ENCODE measurements at regions not wholly inside any gene's neighbourhood (a gene's known extent, or its start where the extent isn't known, plus 50 kb on each side); places are given as distances from the start of the nearest gene placed in this dataset.
"Not testable (repeated sequence)": the region's sequence is repeated elsewhere in the genome, so short reads cannot be mapped to it uniquely, and the experiment has no call there.

DNA sequence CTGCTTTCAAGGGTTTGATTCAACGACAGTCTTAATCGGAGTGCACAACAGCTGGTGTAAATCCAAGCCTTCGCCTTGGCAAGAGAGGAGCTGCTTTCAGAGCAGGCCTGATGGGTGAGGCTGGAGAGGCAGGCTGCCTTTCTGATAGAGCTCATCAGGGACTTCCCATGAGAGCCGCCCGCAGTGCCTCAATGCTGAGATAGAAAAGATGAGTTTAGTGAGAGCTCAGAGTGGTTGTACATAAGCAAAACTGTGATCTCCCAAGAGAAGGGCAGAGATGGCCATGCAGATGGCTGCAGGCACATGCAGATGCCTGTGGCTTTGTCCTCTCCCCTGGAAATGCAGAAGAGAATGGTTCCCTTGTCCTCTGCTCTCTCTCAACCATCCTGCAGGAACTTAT, 122.1 kb downstream of the ARL4C start:
- DNase-seq (ENCODE audit: low read depth): no peak

DNA sequence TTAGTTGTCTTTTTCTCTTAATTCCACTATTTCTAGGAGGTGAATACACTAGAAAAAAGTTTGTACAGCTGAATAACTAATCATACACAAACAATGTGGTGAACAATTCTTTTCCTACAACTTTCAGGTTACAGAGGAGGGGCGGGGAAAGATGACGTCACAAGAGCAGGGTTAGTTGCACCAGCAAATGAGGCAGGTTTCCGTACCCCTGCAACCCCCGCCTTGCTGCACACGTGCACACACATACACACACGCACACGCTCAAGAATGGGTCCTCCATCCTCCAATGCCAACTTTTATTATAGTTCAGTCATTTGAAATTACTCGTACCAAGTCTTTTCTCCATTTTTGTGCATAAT, 122.8 kb downstream of the ARL4C start:
- no peak for DNase-seq (ENCODE audit: low read depth)

DNA sequence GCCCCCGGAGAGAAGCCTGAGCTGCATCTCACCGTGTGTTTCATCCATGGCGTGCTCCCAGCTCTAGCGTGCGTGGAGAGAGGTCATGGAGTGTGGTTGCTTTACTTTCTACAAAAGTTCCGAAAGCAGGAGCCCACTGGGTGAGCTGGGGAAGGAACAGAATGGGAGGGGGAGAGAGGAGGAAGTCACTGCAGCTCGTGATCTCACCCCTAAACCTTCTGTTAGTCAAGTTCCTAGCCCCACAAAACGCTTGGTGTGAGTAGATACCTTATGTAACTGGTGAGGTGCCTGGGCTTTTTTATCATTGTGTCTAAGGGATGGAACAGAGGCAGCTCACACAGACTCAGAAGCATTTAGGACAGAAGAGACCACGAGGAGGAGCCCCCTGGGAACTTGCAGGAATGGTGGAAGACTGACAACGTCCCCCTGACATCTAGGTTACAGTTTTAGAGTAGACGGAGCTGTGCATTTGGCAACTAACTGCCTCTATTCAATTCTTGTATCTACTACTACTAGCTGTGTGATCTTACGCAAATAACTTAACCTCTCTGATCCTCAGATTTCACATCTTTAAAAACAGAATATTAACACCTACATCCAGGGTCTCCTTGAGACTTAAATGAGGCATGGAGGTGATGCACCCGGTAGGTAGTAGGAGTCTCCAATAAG, 123.3 kb downstream of the ARL4C start:
- no peak for DNase-seq (ENCODE audit: low read depth)

DNA sequence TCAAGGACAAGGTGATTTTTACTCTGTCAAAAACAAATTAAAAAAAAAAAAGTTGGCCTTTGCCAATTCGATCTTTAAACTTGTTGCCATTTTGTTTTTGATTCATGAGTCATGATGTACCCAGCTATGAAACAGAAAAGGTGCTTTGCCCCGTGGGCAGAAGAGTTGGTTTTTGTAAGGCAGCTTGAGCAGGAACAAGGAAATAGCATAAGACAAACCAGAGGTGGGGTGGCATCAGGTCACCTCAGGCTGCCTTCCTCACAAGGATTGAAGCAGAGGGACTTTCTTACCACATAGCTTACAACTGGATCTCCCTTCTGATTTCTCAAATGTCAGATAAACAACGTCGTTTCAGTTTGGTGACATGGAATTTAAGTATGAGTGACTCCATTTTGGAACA, 123.8 kb downstream of the ARL4C start:
- DNase-seq (ENCODE audit: low read depth): no peak

DNA sequence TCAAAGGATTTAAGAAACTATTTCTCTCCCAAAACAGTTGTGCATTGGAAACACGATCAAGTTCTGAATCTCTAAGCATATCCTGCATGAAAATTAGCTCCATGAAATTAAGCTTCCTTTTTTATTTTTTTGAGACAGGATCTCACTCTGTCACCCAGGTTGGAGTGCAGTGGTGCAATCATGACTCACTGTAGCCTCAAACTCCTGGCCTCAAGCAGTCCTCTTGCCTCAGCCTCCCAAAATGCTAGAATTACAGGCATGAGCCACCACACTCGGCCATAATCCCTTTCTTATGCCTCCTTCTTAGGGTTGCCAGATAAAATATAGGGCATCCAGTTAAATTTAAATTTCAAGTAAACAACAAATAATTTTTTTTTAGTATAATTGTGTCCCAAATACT, 124.4 kb downstream of the ARL4C start:
- no peak for DNase-seq (ENCODE audit: low read depth)

DNA sequence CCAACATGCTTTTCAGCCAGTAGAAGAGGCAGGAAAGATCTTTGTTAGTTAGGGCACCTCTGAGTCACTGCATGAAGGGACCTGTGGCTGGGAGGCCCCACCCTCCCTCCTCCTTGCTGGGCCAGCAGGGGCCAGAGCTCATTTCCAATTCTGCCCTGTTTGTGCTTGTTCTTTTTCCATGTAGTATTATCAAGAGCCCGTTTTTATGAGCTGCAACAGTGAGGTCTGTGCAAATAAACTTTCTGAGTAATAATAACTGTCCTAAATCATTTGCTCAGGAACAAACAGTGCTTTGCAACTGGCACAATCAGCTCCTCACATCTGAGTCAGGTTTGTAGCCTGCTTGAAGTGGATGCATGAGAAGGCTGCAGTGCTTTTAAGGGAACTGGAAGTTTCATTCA, 128.0 kb downstream of the ARL4C start:
- DNase-seq (ENCODE audit: low read depth): no peak

DNA sequence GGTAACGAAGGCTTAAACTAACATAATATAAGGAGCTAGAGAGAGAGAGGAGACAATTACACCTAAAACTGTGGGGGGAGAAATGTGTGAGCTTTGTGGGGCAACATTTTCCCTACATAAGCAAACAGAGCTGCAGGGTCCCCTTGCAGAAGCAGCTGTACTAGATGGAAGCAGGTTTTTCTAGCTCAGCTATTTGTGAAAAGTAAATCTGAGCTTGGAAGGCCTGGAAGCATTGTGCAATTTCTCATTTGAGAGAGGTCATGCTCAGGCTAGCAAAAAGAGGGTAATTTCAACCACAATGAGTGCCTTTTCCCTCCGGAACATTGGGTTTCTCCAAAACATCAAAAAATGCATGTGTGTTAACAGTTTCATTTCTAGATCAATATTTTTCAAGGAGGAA, 130.0 kb downstream of the ARL4C start:
- peak; percentile 26 for DNase-seq (ENCODE audit: low read depth)

DNA sequence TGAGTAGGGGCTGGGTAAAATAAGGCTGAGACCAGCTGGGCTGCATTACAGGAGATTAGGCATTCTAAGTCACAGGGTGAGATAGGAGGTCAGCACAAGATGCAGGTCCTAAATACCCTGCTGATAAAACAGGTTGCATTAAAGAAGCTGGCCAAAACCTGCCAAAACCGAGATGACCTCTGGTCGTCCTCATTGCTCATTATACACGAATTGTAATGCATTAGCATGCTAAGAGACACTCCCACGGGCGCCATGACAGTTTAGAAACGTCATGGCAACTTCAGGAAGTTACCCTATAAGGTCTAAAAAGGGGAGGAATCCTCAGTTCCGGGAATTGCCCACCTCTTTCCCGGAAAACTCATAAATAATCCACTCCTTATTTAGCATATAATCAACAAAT, 132.2 kb downstream of the ARL4C start:
- no peak for DNase-seq (ENCODE audit: low read depth)

DNA sequence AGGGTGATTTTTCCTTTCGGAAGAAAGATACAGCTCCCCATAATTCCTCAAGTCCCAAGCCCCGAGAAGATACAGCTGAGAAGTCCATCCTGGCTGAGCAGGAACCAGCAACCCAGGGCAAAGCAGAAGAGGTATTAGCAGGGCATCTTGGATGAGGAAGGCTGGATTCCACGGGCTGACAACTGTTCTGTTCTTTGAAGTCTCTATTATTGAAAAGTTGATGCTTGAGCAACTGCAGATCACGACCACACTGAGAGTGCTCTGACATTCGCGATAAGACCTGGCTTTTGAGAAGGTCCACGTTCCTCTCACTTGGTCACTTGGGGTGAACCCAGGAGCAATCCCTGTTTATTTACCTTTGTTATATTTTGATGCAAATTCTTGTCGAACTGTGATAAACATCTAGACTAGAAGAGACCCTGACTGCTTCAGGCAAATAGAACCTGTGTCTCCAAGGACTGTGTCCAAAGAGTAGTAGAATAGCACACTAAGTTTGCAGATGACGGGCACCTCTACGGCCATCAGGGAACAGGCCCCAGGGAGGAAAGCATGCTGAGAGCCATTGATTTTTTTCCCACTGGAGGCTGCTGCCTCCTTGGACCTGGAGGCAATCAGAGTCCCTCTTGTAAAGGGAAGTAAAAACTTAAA, 133.1 kb downstream of the ARL4C start:
- DNase-seq (ENCODE audit: low read depth): no peak

DNA sequence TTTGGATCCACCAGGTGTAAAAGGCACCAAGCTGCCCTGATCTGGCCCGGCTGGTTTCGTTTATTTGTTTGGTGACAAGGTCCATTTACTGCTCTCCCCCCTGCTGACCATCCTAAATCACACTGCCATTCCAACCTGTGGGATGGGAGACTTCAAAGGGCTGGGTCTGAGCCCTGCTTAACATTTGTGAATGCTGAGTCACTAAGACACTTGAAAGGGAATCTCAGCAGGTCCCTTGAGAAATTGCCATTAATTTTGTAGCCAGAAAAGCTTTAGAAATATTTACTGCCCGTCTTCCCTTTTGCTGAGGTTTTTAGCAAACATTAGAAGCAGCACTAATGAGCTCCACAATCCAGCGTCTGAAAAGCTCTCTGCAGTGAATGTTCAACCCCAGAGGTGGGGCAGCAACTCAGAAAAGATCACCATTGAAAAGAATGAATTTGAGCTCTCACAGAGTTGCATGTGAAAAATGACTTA, 133.8 kb downstream of the ARL4C start:
- no peak for DNase-seq (ENCODE audit: low read depth)

DNA sequence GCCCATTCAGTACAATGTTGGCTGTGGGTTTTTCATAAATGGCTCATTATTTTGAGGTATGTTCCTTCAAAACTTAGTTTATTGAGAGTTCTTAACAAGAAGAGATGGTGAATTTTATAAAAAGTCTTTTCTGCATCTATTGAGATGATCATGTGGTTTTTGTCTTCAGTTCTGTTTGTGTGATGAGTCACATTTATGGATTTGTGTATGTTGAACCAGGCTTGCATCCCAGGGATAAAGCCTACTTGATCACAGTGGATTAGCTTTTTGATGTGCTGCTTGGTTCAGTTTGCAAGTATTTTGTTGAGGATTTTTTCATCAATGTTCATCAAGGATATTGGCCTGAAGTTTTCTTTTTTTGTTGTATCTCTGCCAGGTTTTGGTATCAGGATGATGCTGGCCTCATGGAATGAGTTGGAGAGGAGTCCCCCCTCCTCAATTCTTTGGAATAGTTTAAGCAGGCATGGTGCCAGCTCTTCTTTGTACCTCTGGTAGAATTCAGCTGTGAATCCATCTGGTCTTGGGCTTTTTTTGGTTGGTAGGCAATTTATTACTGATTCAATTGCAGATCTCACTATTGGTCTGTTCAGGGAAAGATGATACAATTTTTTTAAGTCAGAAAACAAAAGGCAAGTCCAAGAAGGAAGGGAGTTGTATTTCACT, 136.4 kb downstream of the ARL4C start:
- not testable (repeated sequence) for DNase-seq (ENCODE audit: low read depth)

DNA sequence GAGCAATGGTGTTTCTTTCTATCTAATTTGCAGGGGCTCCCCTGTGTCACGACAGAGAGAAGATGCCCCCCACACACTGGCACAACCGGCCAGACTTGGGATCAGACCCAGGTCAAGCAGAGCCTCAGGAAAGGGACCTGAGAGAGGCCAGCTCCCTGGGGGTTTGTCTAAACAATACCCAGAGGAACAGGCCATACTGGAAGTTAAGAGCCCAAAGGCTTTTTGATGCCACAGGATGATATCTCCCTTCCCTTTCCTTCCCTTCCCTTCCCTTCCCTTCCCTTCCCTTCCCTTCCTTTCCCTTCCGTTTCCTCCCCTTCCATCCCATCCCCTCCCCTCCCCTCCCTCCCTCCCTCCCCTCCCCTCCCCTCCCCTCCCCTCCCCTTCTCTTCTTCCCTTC, 139.2 kb downstream of the ARL4C start:
- no peak for DNase-seq (ENCODE audit: low read depth)

DNA sequence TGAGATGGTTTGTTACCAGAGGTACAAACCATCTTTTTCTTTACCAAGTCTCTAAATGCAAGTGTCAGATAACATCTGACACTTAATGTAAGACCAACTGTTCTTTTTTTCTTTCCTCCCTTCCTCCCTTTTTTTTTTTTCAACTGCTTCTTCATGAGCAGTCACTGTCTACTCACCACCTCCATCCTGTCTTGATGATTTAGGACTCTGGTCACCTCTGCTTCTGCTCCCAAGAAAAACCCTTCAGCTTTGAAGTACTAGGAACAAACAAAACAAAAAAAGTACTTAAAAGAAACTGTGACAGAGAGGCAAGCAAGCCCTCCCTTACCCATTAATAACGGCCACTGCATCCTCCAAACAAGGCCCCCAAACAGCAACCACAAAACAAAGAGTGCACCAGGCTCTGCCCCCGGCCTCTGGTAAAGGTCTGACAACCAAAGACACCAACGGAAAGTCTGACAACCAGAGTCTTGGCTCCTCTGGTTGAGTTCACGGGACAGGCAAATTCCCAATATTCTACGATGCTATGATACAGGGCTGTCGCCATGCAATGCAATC, 141.0 kb downstream of the ARL4C start:
- DNase-seq (ENCODE audit: low read depth): no peak

DNA sequence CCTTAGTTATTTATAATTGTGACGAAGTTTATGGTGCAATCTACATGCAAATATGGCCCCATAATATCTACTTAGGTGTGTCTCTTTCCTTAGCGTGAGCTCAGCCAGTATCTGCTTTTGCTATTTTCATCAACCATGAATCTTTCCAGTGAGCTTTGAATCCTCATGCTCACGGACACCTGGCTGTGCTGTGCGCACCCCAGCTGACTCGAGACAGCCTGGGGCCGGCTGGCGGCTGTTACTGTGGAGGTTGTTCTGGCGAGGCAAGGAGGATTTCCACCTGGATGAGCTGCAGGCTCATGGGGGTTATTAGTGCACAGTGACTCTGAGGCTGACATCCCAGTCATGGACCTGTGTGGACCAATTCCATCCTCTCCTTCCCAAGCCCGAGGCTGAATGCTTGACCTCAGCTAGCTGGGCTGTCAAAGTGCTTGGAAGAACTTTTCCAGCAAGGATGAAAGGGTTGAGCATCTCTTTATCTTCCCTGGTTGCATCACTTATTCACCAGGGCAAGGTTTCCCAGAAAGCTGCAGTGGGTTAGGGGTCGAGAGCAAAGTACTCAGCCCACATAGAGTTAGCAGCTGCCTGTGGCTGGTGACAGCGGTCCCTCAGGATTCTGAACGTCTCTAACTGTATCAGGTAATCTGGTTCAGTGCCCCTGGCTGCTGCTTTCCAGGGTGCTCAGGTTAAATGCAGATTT, 141.7 kb downstream of the ARL4C start:
- DNase-seq (ENCODE audit: low read depth): no peak

DNA sequence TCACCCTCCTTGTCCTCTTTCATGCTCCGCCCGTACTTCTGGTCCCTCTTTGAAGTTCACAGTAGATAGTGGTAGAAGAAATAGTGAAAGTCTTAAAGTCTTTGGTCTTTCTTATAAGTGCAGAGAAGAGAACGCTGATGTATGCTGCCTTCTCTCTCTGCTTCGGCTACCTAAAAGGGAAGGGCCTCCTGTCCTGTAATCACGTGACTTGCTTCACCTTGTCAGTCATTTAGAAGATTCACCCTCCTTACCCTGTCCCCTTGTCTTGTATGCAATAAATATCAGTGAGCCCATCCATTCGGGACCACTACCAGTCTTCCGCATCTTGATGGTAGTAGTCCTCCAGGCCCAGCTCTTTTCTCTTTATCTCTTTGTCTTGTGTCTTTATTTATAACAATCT, 144.6 kb downstream of the ARL4C start:
- no peak for DNase-seq (ENCODE audit: low read depth)

DNA sequence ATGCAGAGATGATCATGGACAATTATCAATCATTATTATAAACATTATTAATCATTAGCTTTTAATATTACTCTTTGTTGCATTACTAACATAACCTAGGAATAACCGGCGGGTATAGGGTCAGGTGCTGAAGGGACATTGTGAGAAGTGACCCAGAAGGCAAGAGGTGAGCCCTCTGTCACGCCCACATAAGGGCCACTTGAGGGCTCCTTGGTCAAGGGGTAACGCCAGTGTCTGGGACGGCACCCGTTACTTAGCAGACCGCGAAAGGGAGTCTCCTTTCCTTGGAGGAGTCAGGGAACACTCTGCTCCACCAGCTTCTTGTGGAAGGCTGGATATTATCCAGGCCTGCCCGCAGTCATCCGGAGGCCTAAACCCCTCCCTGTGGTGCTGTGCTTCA, 145.0 kb downstream of the ARL4C start:
- DNase-seq (ENCODE audit: low read depth): not testable (repeated sequence)

DNA sequence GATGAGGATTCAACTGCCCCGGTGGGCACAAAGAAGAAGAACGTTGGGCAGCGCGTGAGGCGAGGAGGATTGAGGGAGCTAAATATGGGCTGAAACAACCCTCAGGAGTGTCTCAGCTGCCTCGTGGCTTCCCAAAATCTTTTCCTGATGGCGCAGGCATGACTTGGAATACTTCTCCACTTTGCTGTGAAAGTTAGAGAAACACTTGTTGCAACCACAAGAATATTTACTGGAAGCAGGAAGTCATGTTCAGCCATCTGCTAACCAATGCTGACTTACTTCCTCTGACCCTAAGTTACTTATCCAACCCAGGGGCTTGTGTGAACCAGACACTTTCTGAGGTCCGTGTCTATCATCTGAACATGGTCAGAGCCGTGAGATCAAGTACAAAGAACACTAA, 148.8 kb downstream of the ARL4C start:
- DNase-seq (ENCODE audit: low read depth): no peak

DNA sequence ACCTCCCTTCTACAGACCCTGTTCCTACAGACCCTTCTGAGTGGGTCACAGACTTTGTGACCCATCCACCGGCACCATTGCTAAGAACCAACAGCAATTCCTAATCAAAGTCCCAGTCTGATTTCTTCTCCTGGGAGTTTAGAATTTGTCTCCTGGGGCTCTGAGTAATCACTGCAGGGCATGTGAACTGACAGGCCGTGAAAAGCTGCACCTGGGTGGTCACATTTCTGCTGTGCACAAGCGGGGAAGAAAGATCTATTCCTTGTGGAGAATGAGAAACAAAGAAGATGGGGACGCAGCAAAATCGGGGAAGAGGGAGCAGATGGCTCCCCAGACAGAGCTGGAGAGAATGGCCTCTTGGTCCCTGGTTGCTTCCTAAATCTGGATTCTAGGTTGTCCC, 151.0 kb downstream of the ARL4C start:
- no peak for DNase-seq (ENCODE audit: low read depth)

DNA sequence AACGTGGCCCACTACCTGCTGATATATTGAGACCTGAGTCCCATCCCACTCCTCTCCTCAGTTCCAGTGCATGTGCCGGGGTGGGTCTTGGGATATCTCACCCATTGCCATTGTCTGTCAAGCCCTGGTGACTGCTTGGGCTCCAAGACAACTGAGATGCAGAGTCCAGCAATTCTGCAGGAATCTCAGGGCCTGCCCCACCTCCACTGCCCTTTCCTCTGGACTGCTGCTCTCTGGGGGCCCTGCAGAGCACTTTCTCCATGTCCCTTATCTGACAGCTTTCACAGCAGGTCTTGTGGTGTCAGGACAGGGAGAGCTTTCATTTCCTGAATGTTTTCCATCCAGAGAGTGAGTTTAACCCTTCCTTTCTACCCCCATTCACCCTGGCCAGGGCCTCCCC, 152.9 kb downstream of the ARL4C start:
- no peak for DNase-seq (ENCODE audit: low read depth)

DNA sequence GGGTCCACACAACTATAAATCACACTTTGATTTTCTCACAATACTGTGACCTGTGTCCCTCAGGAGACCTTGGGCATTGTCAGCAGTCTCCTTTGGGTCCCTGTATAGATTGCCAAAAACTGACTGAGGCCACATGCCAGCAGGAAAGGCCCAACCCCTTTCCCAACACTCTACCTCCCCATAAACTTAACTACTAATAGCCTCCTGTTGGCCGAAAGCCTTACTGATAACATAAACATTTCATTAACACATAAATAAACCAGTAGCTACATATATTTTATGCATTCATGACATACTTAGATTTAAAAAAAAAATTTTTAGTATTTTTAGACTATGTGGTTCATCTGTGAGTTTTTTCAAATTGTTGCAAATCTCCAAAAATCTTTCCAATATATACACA, 153.5 kb downstream of the ARL4C start:
- DNase-seq (ENCODE audit: low read depth): no peak

DNA sequence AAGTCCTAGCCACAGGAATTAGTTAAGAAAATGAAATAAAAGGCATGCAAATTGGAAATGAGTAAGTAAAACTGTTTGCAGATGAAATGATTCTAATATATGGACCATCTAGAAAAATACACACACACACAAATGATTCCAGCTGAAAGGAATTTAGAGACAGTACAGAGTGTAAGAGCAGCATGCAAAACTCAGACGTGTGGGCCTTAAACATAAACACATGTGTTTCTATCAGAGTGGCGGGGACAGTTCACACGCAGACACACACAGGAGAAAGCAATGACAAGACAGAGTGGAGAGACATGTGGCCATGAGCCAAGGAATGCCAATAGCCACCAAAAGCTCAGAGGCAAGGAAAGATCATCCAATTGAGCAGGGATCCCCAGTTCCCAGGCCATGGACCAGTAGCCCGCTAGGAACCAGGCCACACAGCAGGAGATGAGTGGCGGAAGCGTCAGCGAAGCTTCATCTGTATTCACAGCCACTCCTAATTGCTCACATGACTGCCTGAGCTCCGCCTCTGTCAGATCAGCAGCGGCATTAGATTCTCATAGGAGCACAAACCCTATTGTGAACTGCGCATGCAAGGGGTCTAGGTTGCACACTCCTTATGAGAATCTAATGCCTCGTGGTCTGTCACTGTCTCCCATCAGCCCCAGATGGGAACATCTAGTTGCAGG, 155.4 kb downstream of the ARL4C start:
- no peak for DNase-seq (ENCODE audit: low read depth)

DNA sequence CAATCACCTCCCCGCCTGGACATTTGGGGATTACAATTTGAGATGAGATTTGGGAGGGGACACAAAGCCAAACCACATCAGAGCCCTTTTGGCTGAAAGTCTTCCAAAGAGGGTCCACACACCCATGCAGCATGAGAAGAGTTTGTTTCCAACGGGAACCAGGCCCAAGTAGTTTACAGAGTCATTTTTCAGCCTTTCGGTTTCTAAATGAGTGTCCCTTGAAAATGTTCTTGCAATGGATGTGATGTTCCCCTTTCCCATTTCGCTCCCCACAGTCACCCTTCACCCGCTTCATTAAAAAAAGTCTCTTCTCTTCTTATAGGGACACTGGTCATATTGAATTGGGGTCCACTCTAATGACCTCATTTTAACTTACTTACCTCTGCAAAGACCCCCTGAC, 157.4 kb downstream of the ARL4C start:
- DNase-seq (ENCODE audit: low read depth): no peak
